AG09319 (cell line): ENCODE measurements at regions not wholly inside any gene's neighbourhood (a gene's known extent, or its start where the extent isn't known, plus 50 kb on each side); places are given as distances from the start of the nearest gene placed in this dataset.

ENCODE experiments used
- DNase-seq: peaks from one replicate; pipeline ENCODE4 v3.0.0-alpha.2; 2010; ENCODE audit warnings: low read depth; ENCODE audit errors: extremely low read depth
- CTCF ChIP-seq: IDR thresholded peaks from 2 replicates; pipeline ENCODE4 v1.5.1; 2011; ENCODE audit warnings: low read depth, mild to moderate bottlenecking, inconsistent platforms, low read length, moderate library complexity

- TF ChIP-seq CTCF = no peak
- DNase-seq = no peak
These were observed 84.5 kb upstream of the EYA4 start for GRCh38 chr6:133156689-133157088.

- no peak for TF ChIP-seq CTCF
- no peak for DNase-seq
These were observed 83.2 kb upstream of the EYA4 start for GRCh38 chr6:133157995-133158394.

- no peak for TF ChIP-seq CTCF
These were observed 81.8 kb upstream of the EYA4 start for GRCh38 chr6:133159255-133159795.

GRCh38 chr6:133160536-133160935 is 80.6 kb upstream of the EYA4 start:
- no peak for TF ChIP-seq CTCF
- no peak for DNase-seq

More at GRCh38 chr6:133159255-133159795, 81.8 kb upstream of the EYA4 start:
- no peak for DNase-seq

- no peak for DNase-seq
- TF ChIP-seq CTCF = no peak
These were observed 75.9 kb upstream of the EYA4 start for GRCh38 chr6:133165235-133165634.

GRCh38 chr6:133166766-133167165 is 74.4 kb upstream of the EYA4 start:
- no peak for DNase-seq
- no peak for TF ChIP-seq CTCF

- TF ChIP-seq CTCF = no peak
- no peak for DNase-seq
These were observed 71.3 kb upstream of the EYA4 start for GRCh38 chr6:133169901-133170300.
